H1 (cell line): ENCODE measurements at regions not wholly inside any gene's neighbourhood (a gene's known extent, or its start where the extent isn't known, plus 50 kb on each side); places are given as distances from the start of the nearest gene placed in this dataset.

Experiments
- CTCF ChIA-PET: fragments of 300-600 bp; sonication (Branson Sonifier 250); formaldehyde crosslinking; loops from one replicate; lab custom pipeline; 2021; ENCODE audit not compliant: partially characterized antibody; lab: Charles Lee
- POLR2A ChIA-PET: fragments of 300-600 bp; sonication (Branson Sonifier 250); formaldehyde crosslinking; loops from one replicate; lab custom pipeline; 2021; ENCODE audit warnings: inconsistent platforms; ENCODE audit not compliant: partially characterized antibody; lab: Charles Lee
- DNase-seq, 2 experiments: peaks; one replicate each; pipeline versions ENCODE4 v3.0.0 to v3.0.0-alpha.2; 2010 to 2022; ENCODE audit warnings: low spot score in 2 of 2, low read depth in 1 of 2, mixed read lengths in 1 of 2
- FAIRE-seq: peaks from 2 replicates; lab custom pipeline; 2011; peaks lifted over from hg19 to GRCh38; lab: Jason Lieb, UNC
- H2AFZ ChIP-seq: 2 replicates; pipeline ENCODE4 v1.8.1; 2012; ENCODE audit warnings: low read length, inconsistent platforms
- H2AK5ac ChIP-seq: 2 replicates; pipeline ENCODE4 v1.6.1; 2013; ENCODE audit warnings: low read depth, low read length
- H2BK120ac ChIP-seq: replicated peaks from 2 replicates; pipeline ENCODE3; 2013; ENCODE audit warnings: low read depth, low read length, inconsistent platforms
- H2BK12ac ChIP-seq: 2 replicates; pipeline ENCODE4 v1.6.1; 2013; ENCODE audit warnings: low read depth, low read length
- H2BK15ac ChIP-seq: 2 replicates; pipeline ENCODE4 v1.6.1; 2013; ENCODE audit warnings: low read length
- H2BK20ac ChIP-seq: 2 replicates; pipeline ENCODE4 v1.6.1; 2013; ENCODE audit warnings: low read length
- H2BK5ac ChIP-seq: 2 replicates; pipeline ENCODE4 v1.6.1; 2013; ENCODE audit warnings: low read depth, low read length
- H3K14ac ChIP-seq: 2 replicates; pipeline ENCODE4 v1.6.1; 2013; ENCODE audit warnings: inconsistent platforms; ENCODE audit not compliant: insufficient read length
- H3K18ac ChIP-seq: 2 replicates; pipeline ENCODE4 v1.6.1; 2013; ENCODE audit warnings: low read length; ENCODE audit errors: extremely low read depth
- H3K23ac ChIP-seq: 2 replicates; pipeline ENCODE4 v1.6.1; 2013; ENCODE audit warnings: inconsistent platforms; ENCODE audit not compliant: insufficient read length
- H3K23me2 ChIP-seq: 2 replicates; pipeline ENCODE4 v1.6.1; 2013; ENCODE audit warnings: low read depth, low read length
- H3K27ac ChIP-seq: 2 replicates; pipeline ENCODE4 v1.6.1; 2011; ENCODE audit warnings: low read depth, low read length, inconsistent platforms
- H3K27me3 ChIP-seq, 4 experiments: replicated peaks in 1 of 4; 1 replicate in 1 of 4; 2 replicates in 3 of 4; pipeline versions ENCODE4 v1.6.1 to v1.8.1; 2011 to 2013; ENCODE audit warnings: low read length in 3 of 4, mild to moderate bottlenecking in 3 of 4, inconsistent platforms in 2 of 4, mixed read lengths in 2 of 4, moderate library complexity in 1 of 4; ENCODE audit not compliant: control insufficient read depth in 3 of 4, insufficient read depth in 3 of 4; ENCODE audit errors: extremely low read depth in 1 of 4
- H3K36me3 ChIP-seq, 4 experiments: 2 replicates each; pipeline versions ENCODE4 v1.6.1 to v1.8.1; 2011 to 2013; ENCODE audit warnings: mild to moderate bottlenecking in 4 of 4, low read length in 3 of 4, moderate library complexity in 2 of 4, control low read depth in 1 of 4, inconsistent platforms in 1 of 4; ENCODE audit not compliant: insufficient read depth in 4 of 4, control insufficient read depth in 2 of 4
- H3K4ac ChIP-seq: replicated peaks from 2 replicates; pipeline ENCODE3; 2013; ENCODE audit warnings: low read length, low read depth, mixed read lengths, inconsistent platforms; ENCODE audit not compliant: insufficient read length
- H3K4me1 ChIP-seq, 4 experiments: replicated peaks in 1 of 4; 1 replicate in 1 of 4; 2 replicates in 3 of 4; pipeline versions ENCODE4 v1.6.1 to v1.8.1; 2011 to 2013; ENCODE audit warnings: low read length in 3 of 4, inconsistent platforms in 2 of 4, mixed read lengths in 1 of 4; ENCODE audit not compliant: insufficient read depth in 4 of 4, control insufficient read depth in 3 of 4
- H3K4me2 ChIP-seq, 2 experiments: 2 replicates each; pipeline versions ENCODE4 v1.6.1 to v1.8.1; 2011 to 2013; ENCODE audit warnings: low read depth in 2 of 2, low read length in 2 of 2, control low read depth in 1 of 2, inconsistent platforms in 1 of 2, mild to moderate bottlenecking in 1 of 2; ENCODE audit not compliant: insufficient read depth in 1 of 2
- H3K4me3 ChIP-seq, 4 experiments: fragments of 200-600, 300-600 bp in 1 of 4; sonication (generic), shearing (Covaris generic), sonication (Bioruptor Twin) in 1 of 4; 2 replicates each; pipeline versions ENCODE4 v1.5.1 to v1.8.1; 2011 to 2016; ENCODE audit warnings: low read length in 4 of 4, low read depth in 3 of 4, control low read depth in 2 of 4, inconsistent platforms in 2 of 4, mild to moderate bottlenecking in 2 of 4, mixed read lengths in 1 of 4, moderate library complexity in 1 of 4; ENCODE audit not compliant: insufficient read depth in 2 of 4; ENCODE audit errors: extremely low read depth in 1 of 4
- H3K56ac ChIP-seq: replicated peaks from 2 replicates; pipeline ENCODE3; 2013; ENCODE audit warnings: low read depth, mild to moderate bottlenecking, mixed read lengths, low read length, inconsistent platforms; ENCODE audit not compliant: insufficient read length
- H3K79me1 ChIP-seq: 2 replicates; pipeline ENCODE4 v1.6.1; 2013; ENCODE audit warnings: low read depth, low read length, control low read depth
- H3K79me2 ChIP-seq, 2 experiments: 2 replicates each; pipeline versions ENCODE4 v1.6.1 to v1.8.1; 2012 to 2013; ENCODE audit warnings: low read length in 2 of 2, mild to moderate bottlenecking in 2 of 2, inconsistent platforms in 1 of 2; ENCODE audit not compliant: insufficient read depth in 2 of 2, control insufficient read depth in 1 of 2
- H3K9ac ChIP-seq, 4 experiments: replicated peaks in 1 of 4; 1 replicate in 1 of 4; 2 replicates in 3 of 4; pipeline versions ENCODE4 v1.6.1 to v1.8.1; 2011 to 2013; ENCODE audit warnings: low read depth in 3 of 4, low read length in 3 of 4, control low read depth in 2 of 4, mild to moderate bottlenecking in 2 of 4, moderate library complexity in 2 of 4, inconsistent platforms in 1 of 4; ENCODE audit errors: extremely low read depth in 1 of 4
- H3K9me3 ChIP-seq, 2 experiments: 2 replicates each; pipeline versions ENCODE4 v1.6.1 to v1.8.1; 2012 to 2013; ENCODE audit warnings: mild to moderate bottlenecking in 2 of 2, moderate library complexity in 2 of 2, control low read depth in 1 of 2, inconsistent platforms in 1 of 2, low read depth in 1 of 2, low read length in 1 of 2, mixed read lengths in 1 of 2; ENCODE audit not compliant: insufficient read depth in 2 of 2
- H4K20me1 ChIP-seq, 2 experiments: replicated peaks in 1 of 2; 2 replicates each; pipeline versions ENCODE3 to v1.8.1; 2011 to 2013; ENCODE audit warnings: inconsistent platforms in 2 of 2, low read length in 2 of 2, mild to moderate bottlenecking in 1 of 2; ENCODE audit not compliant: insufficient read depth in 2 of 2, control insufficient read depth in 1 of 2
- H4K5ac ChIP-seq: 2 replicates; pipeline ENCODE4 v1.6.1; 2013; ENCODE audit warnings: low read length, low read depth, mixed read lengths, inconsistent platforms; ENCODE audit not compliant: insufficient read length
- H4K8ac ChIP-seq: 2 replicates; pipeline ENCODE4 v1.8.0; 2013; ENCODE audit warnings: mild to moderate bottlenecking, moderate library complexity, low read length, inconsistent platforms; ENCODE audit not compliant: insufficient read depth; ENCODE audit errors: extremely low read depth
- H4K91ac ChIP-seq: replicated peaks from 2 replicates; pipeline ENCODE3; 2013; ENCODE audit warnings: low read length, mixed read lengths, inconsistent platforms; ENCODE audit not compliant: insufficient read length
- ASH2L ChIP-seq: fragments of 200-600, 300-600 bp; sonication (generic); IDR thresholded peaks from one replicate; pipeline ENCODE4 v1.7.1; 2017; ENCODE audit warnings: low read length
- BCL11A ChIP-seq, 2 experiments: IDR thresholded peaks; one replicate each; pipeline ENCODE4 v1.6.1; 2011; ENCODE audit warnings: low read depth in 2 of 2, low read length in 2 of 2, mild to moderate bottlenecking in 2 of 2
- CBX8 ChIP-seq: fragments of 300-800, 300-1000 bp; sonication (generic); IDR thresholded peaks from 2 replicates; pipeline ENCODE4 v1.7.1; 2016; ENCODE audit warnings: low read depth, low read length, borderline replicate concordance
- HDAC6 ChIP-seq: IDR thresholded peaks from one replicate; pipeline ENCODE4 v1.7.1; 2012; ENCODE audit warnings: low read depth, mild to moderate bottlenecking, inconsistent platforms, low read length, moderate library complexity
- KDM5A ChIP-seq: fragments of 200-600 bp; IDR thresholded peaks from 2 replicates; pipeline ENCODE4 v1.7.1; 2012; ENCODE audit warnings: mild to moderate bottlenecking, low read length, inconsistent platforms, mixed read lengths
- SP1 ChIP-seq: IDR thresholded peaks from 2 replicates; pipeline ENCODE4 v1.6.1; 2011; ENCODE audit warnings: low read depth, low read length
- TAF1 ChIP-seq: IDR thresholded peaks from 2 replicates; pipeline ENCODE4 v1.6.1; 2011; ENCODE audit warnings: mild to moderate bottlenecking, low read depth, low read length
- USF2 ChIP-seq: IDR thresholded peaks from 2 replicates; pipeline ENCODE4 v1.6.1; 2011; ENCODE audit warnings: low read length, improper control_type of control experiment
- YY1 ChIP-seq: IDR thresholded peaks from 2 replicates; pipeline ENCODE4 v1.6.1; 2011; ENCODE audit warnings: low read depth, mild to moderate bottlenecking, low read length
- WGBS, 2 experiments: shearing (Covaris generic) in 1 of 2; methylation state at CpG; one replicate each; pipeline versions ENCODE4 v1.1.6 to v1.1.7; 2013 to 2015; ENCODE audit warnings: low lambda C conversion rate in 2 of 2, mixed read lengths in 2 of 2, inconsistent platforms in 1 of 2, low coverage in 1 of 2, missing lambda C conversion rate in 1 of 2; ENCODE audit not compliant: insufficient replicate concordance in 2 of 2, insufficient coverage in 1 of 2, insufficient read length in 1 of 2; ENCODE audit errors: extremely low coverage in 1 of 2, missing lambda C conversion rate in 1 of 2; 5-methylcytosine and 5-hydroxymethylcytosine counted together
- TF ChIP-seq, protein P1 (sequence below): IDR thresholded peaks from 2 replicates; pipeline ENCODE4 v1.6.1; 2011; ENCODE audit warnings: low read depth, mild to moderate bottlenecking, low read length; ENCODE audit not compliant: insufficient read depth
- TF ChIP-seq, protein P2 (sequence below), 3 experiments: IDR thresholded peaks; 1 replicate in 2 of 3; 2 replicates in 1 of 3; pipeline versions ENCODE4 v1.5.1 to v1.6.1; 2011; ENCODE audit warnings: low read length in 3 of 3, mild to moderate bottlenecking in 3 of 3, inconsistent platforms in 2 of 3, low read depth in 1 of 3, moderate library complexity in 1 of 3; ENCODE audit not compliant: insufficient read depth in 1 of 3; ENCODE audit errors: control extremely low read depth in 1 of 3

GRCh38 chr12:98109266-98109665, 406.1 kb upstream of the TMPO start:
- 0 out of 2 replicates have a peak overlapping the region, but pooled peaks have one; percentile 19 for H2BK20ac ChIP-seq
- WGBS, 2 experiments = 82% methylated on average over 3 of the region's 3 CpGs; no CpG with 5 or more reads in 1 of the 2 experiments
- no peak for FAIRE-seq
- no peak for DNase-seq
- H3K27ac ChIP-seq = no peak overlapping the region
- no peaks in the 10 kb centered on the region for H3K23me2 ChIP-seq
- no peak overlapping the region for H4K8ac ChIP-seq
- no peak overlapping the region for H3K9ac ChIP-seq
- no peak overlapping the region for H3K23ac ChIP-seq
- no peak overlapping the region for H3K4me2 ChIP-seq
- H4K91ac ChIP-seq = no peak overlapping the region
- no peak overlapping the region for H3K4me3 ChIP-seq
- H3K14ac ChIP-seq = no peak overlapping the region
- H3K79me1 ChIP-seq = no peaks in the 10 kb centered on the region
- no peak overlapping the region for H3K56ac ChIP-seq
- ChIA-PET POLR2A (no interaction called here), CTCF (no interaction called here)
- no peak overlapping the region for H2BK12ac ChIP-seq
- no peaks in the 10 kb centered on the region for H3K9me3 ChIP-seq
- H4K20me1 ChIP-seq = no peaks in the 10 kb centered on the region
- no peak overlapping the region for H2AK5ac ChIP-seq
- H2AFZ ChIP-seq = no peak overlapping the region
- H3K4ac ChIP-seq = no peak overlapping the region
- TF ChIP-seq TAF1 (no peak), BCL11A (IDR thresholded peaks at IDR 0.05; ENCODE audit: low read depth in 2 of 2, low read length in 2 of 2) (no peak), USF2 (no peak), HDAC6 (no peak), KDM5A (no peak), YY1 (no peak), CBX8 (no peak), ASH2L (no peak), SP1 (no peak)
- TF ChIP-seq, protein P1, sequence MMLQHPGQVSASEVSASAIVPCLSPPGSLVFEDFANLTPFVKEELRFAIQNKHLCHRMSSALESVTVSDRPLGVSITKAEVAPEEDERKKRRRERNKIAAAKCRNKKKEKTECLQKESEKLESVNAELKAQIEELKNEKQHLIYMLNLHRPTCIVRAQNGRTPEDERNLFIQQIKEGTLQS = no peak
- TF ChIP-seq, protein P2, sequence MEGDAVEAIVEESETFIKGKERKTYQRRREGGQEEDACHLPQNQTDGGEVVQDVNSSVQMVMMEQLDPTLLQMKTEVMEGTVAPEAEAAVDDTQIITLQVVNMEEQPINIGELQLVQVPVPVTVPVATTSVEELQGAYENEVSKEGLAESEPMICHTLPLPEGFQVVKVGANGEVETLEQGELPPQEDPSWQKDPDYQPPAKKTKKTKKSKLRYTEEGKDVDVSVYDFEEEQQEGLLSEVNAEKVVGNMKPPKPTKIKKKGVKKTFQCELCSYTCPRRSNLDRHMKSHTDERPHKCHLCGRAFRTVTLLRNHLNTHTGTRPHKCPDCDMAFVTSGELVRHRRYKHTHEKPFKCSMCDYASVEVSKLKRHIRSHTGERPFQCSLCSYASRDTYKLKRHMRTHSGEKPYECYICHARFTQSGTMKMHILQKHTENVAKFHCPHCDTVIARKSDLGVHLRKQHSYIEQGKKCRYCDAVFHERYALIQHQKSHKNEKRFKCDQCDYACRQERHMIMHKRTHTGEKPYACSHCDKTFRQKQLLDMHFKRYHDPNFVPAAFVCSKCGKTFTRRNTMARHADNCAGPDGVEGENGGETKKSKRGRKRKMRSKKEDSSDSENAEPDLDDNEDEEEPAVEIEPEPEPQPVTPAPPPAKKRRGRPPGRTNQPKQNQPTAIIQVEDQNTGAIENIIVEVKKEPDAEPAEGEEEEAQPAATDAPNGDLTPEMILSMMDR (IDR thresholded peaks at IDR 0.05; ENCODE audit: control extremely low read depth in 1 of 3, insufficient read depth in 1 of 3, low read depth in 1 of 3, low read length in 3 of 3) = no peak
- peaks cover 0 to 5% (median 0%) of the 10 kb centered on the region in 4 experiments; a peak in 1 of 7 replicates for H3K4me1 ChIP-seq
- no peak overlapping the region for H4K5ac ChIP-seq
- H3K36me3 ChIP-seq = no peaks in the 10 kb centered on the region
- no peak overlapping the region for H3K18ac ChIP-seq
- H2BK15ac ChIP-seq = no peak overlapping the region; the same call in 1 of the 2 replicates
- H2BK5ac ChIP-seq = no peak overlapping the region
- H3K79me2 ChIP-seq = no peaks in the 10 kb centered on the region
- H2BK120ac ChIP-seq = no peak overlapping the region
- H3K27me3 ChIP-seq = no peaks in the 10 kb centered on the region
